Retinal pigment epithelial cell (primary cell): ENCODE measurements at regions not wholly inside any gene's neighbourhood (a gene's known extent, or its start where the extent isn't known, plus 50 kb on each side); places are given as distances from the start of the nearest gene placed in this dataset.

Source experiments
- DNase-seq: peaks from one replicate; pipeline ENCODE4 v3.0.0-alpha.2; 2010; ENCODE audit warnings: low read depth
- H3K4me3 ChIP-seq: 2 replicates; pipeline ENCODE4 v1.5.1; 2011; ENCODE audit warnings: mild to moderate bottlenecking, low read length, control low read depth, moderate library complexity
- CTCF ChIP-seq: conservative IDR thresholded peaks from 2 replicates; pipeline ENCODE4 v1.5.1; 2011; ENCODE audit warnings: low read depth, low read length, control low read depth, inconsistent platforms

- no peak for DNase-seq
- no peak overlapping the region for H3K4me3 ChIP-seq
- TF ChIP-seq CTCF = no peak
Measured at GRCh38 chr19:27657271-27658051, 1555.5 kb downstream of the UQCRFS1 start.

- no peak for TF ChIP-seq CTCF
- H3K4me3 ChIP-seq = no peak overlapping the region
- DNase-seq = no peak
Measured at GRCh38 chr19:27654266-27654990, 1558.5 kb downstream of the UQCRFS1 start.

- DNase-seq = no peak
- TF ChIP-seq CTCF = no peak
- H3K4me3 ChIP-seq = no peak overlapping the region
Measured at GRCh38 chr19:27652796-27653195, 1560.2 kb downstream of the UQCRFS1 start.

GRCh38 chr19:27652281-27652680 lies 1560.7 kb downstream of the UQCRFS1 start:
- H3K4me3 ChIP-seq = no peak overlapping the region
- TF ChIP-seq CTCF = no peak
- DNase-seq = no peak

GRCh38 chr19:27647423-27647822 lies 1565.5 kb downstream of the UQCRFS1 start:
- TF ChIP-seq CTCF = no peak
- no peak overlapping the region for H3K4me3 ChIP-seq
- DNase-seq = no peak

- no peak overlapping the region for H3K4me3 ChIP-seq
- TF ChIP-seq CTCF = no peak
- DNase-seq = no peak
Measured at GRCh38 chr19:27635401-27635800, 1577.5 kb downstream of the UQCRFS1 start.

GRCh38 chr19:27618006-27618405 lies 1594.9 kb downstream of the UQCRFS1 start:
- DNase-seq = no peak
- no peak for TF ChIP-seq CTCF
- H3K4me3 ChIP-seq = no peak overlapping the region
